ENCODE measurements at regions not wholly inside any gene's neighbourhood (a gene's known extent, or its start where the extent isn't known, plus 50 kb on each side); places are given as distances from the start of the nearest gene placed in this dataset.
"Not testable (repeated sequence)": the region's sequence is repeated elsewhere in the genome, so short reads cannot be mapped to it uniquely, and the experiment has no call there.

GRCh38 chr10:22801785-22802184 lies 87.4 kb upstream of the PIP4K2A start:
- no peak overlapping the region for H3K4me3 ChIP-seq (ENCODE audit: insufficient read depth, low read depth, low read length)
- H3K9ac ChIP-seq (ENCODE audit: low read length): no peak overlapping the region
- peaks cover 3% of the 10 kb centered on the region for H3K4me1 ChIP-seq (ENCODE audit: insufficient read depth, low read length)
- no peak overlapping the region for H3K27ac Mint-ChIP-seq (ENCODE audit: unreplicated experiment)
- H3K79me2 ChIP-seq (ENCODE audit: insufficient read depth, low read length): no peaks in the 10 kb centered on the region
- no peaks in the 10 kb centered on the region for H3K27me3 ChIP-seq (ENCODE audit: insufficient read depth, low read length)
- H3K9me3 ChIP-seq (ENCODE audit: insufficient read depth, low read depth, low read length): no peaks in the 10 kb centered on the region
- no peak for DNase-seq (ENCODE audit: low read depth)
- no peak for FAIRE-seq
- no peak overlapping the region for H3K4me2 ChIP-seq (ENCODE audit: low read length)
- no peak for TF ChIP-seq CTCF (IDR thresholded peaks at IDR 0.05; ENCODE audit: insufficient read depth, low read depth, low read length)
- TF ChIP-seq EZH2 (IDR thresholded peaks at IDR 0.05; ENCODE audit: insufficient read depth, low read length): no peak
- no peak overlapping the region for H2AFZ ChIP-seq (ENCODE audit: low read depth, low read length)
- H3K27me3 Mint-ChIP-seq (ENCODE audit: low read depth, unreplicated experiment): no peaks in the 10 kb centered on the region
- no peak overlapping the region for H3K4me3 Mint-ChIP-seq (ENCODE audit: unreplicated experiment)
- no peaks in the 10 kb centered on the region for H4K20me1 ChIP-seq (ENCODE audit: insufficient read depth, low read length)
- H3K27ac ChIP-seq (ENCODE audit: low read depth, low read length): no peak overlapping the region
- peaks cover 2% of the 10 kb centered on the region for H3K9me3 Mint-ChIP-seq (ENCODE audit: unreplicated experiment)
- H3K4me1 Mint-ChIP-seq (ENCODE audit: low read depth, unreplicated experiment): peaks cover 18% of the 10 kb centered on the region
- H3K36me3 ChIP-seq (ENCODE audit: insufficient read depth, low read length): no peaks in the 10 kb centered on the region
- H3K36me3 Mint-ChIP-seq (ENCODE audit: low read depth, unreplicated experiment): no peaks in the 10 kb centered on the region

- DNase-seq (ENCODE audit: low read depth); H3K4me2 ChIP-seq (ENCODE audit: low read length); H3K27me3 Mint-ChIP-seq (ENCODE audit: low read depth, unreplicated experiment); H3K79me2 ChIP-seq (ENCODE audit: insufficient read depth, low read length); H3K4me3 Mint-ChIP-seq (ENCODE audit: unreplicated experiment); H3K4me3 ChIP-seq (ENCODE audit: insufficient read depth, low read depth, low read length); H3K27ac Mint-ChIP-seq (ENCODE audit: unreplicated experiment); H3K36me3 Mint-ChIP-seq (ENCODE audit: low read depth, unreplicated experiment); H3K4me1 ChIP-seq (ENCODE audit: insufficient read depth, low read length); H3K27ac ChIP-seq (ENCODE audit: low read depth, low read length); H3K36me3 ChIP-seq (ENCODE audit: insufficient read depth, low read length); H3K9ac ChIP-seq (ENCODE audit: low read length); H3K27me3 ChIP-seq (ENCODE audit: insufficient read depth, low read length); H2AFZ ChIP-seq (ENCODE audit: low read depth, low read length); H3K9me3 Mint-ChIP-seq (ENCODE audit: unreplicated experiment); H3K9me3 ChIP-seq (ENCODE audit: insufficient read depth, low read depth, low read length); H4K20me1 ChIP-seq (ENCODE audit: insufficient read depth, low read length); H3K4me1 Mint-ChIP-seq (ENCODE audit: low read depth, unreplicated experiment); FAIRE-seq: not testable (repeated sequence)
Measured at GRCh38 chr10:22797796-22798195, 83.4 kb upstream of the PIP4K2A start.

- peaks cover 2% of the 10 kb centered on the region for H3K9me3 Mint-ChIP-seq (ENCODE audit: unreplicated experiment)
- Histone ChIP-seq H2AFZ (ENCODE audit: low read depth, low read length) (no peak overlapping the region), H3K9ac (ENCODE audit: low read length) (no peak overlapping the region), H3K4me1 (ENCODE audit: insufficient read depth, low read length) (no peaks in the 10 kb centered on the region), H4K20me1 (ENCODE audit: insufficient read depth, low read length) (no peaks in the 10 kb centered on the region), H3K27ac (ENCODE audit: low read depth, low read length) (no peak overlapping the region), H3K9me3 (ENCODE audit: insufficient read depth, low read depth, low read length) (no peaks in the 10 kb centered on the region), H3K27me3 (ENCODE audit: insufficient read depth, low read length) (no peaks in the 10 kb centered on the region), H3K79me2 (ENCODE audit: insufficient read depth, low read length) (no peaks in the 10 kb centered on the region), H3K36me3 (ENCODE audit: insufficient read depth, low read length) (no peaks in the 10 kb centered on the region), H3K4me2 (ENCODE audit: low read length) (no peak overlapping the region), H3K4me3 (ENCODE audit: insufficient read depth, low read depth, low read length) (no peak overlapping the region)
- H3K4me3 Mint-ChIP-seq (ENCODE audit: unreplicated experiment): no peak overlapping the region
- TF ChIP-seq EZH2 (IDR thresholded peaks at IDR 0.05; ENCODE audit: insufficient read depth, low read length): no peak
- TF ChIP-seq CTCF (IDR thresholded peaks at IDR 0.05; ENCODE audit: insufficient read depth, low read depth, low read length): no peak
- H3K27me3 Mint-ChIP-seq (ENCODE audit: low read depth, unreplicated experiment): no peaks in the 10 kb centered on the region
- no peak overlapping the region for H3K27ac Mint-ChIP-seq (ENCODE audit: unreplicated experiment)
- FAIRE-seq (no peak), DNase-seq (ENCODE audit: low read depth) (no peak)
- H3K4me1 Mint-ChIP-seq (ENCODE audit: low read depth, unreplicated experiment): no peaks in the 10 kb centered on the region
- no peaks in the 10 kb centered on the region for H3K36me3 Mint-ChIP-seq (ENCODE audit: low read depth, unreplicated experiment)
Measured at GRCh38 chr10:22795546-22795945, 81.2 kb upstream of the PIP4K2A start.
